ENCODE measurements at regions not wholly inside any gene's neighbourhood (a gene's known extent, or its start where the extent isn't known, plus 50 kb on each side); places are given as distances from the start of the nearest gene placed in this dataset.

GRCh38 chr5:3300726-3301125 lies 294.9 kb upstream of the IRX1 start:
- Mint-ChIP-seq H3K36me3 (peaks cover 0 to 4% (median 4%) of the 10 kb centered on the region in 3 donors), H3K27ac (no peak overlapping the region), H3K4me1 (no peaks in the 10 kb centered on the region), H3K27me3 (peaks cover 3 to 6% of the 10 kb centered on the region in 2 donors), H3K4me3 (no peak overlapping the region), H3K9me3 (peaks cover 4 to 12% (median 10%) of the 10 kb centered on the region in 5 donors)
- CTCF ChIA-PET: no interaction called here
- Histone ChIP-seq H3K9me3 (ENCODE audit: low read length) (no peaks in the 10 kb centered on the region), H3K36me3 (ENCODE audit: insufficient read depth, low read length) (no peaks in the 10 kb centered on the region), H3K4me3 (ENCODE audit: low read length) (no peak overlapping the region), H3K27ac (ENCODE audit: low read depth, low read length) (no peak overlapping the region), H3K27me3 (ENCODE audit: insufficient read depth, low read length, poor library complexity, severe bottlenecking) (no peaks in the 10 kb centered on the region), H3K4me1 (ENCODE audit: insufficient read depth, low read length) (no peaks in the 10 kb centered on the region)
- POLR2A ChIA-PET: no interaction called here
- DNase-seq: no peak

DNA sequence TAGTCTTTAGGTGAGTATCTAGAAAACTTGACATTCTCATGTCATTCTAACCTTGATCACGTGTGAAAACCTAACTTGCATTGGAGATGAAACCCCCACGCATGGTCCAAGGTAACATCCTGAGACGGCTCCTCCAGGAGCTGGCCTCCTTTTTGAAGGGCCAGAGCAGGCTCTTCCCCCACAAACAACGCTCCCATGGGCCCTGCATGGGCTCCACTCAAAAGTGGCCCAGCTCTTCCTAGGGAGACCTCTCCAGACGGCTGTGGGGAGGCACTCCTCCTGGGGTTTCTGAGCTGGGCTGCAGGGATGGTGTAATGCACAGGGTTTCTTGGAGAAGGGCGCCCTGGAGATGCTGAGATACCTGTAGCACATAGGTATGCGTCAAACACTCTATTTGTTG lies 296.2 kb upstream of the IRX1 start:
- Histone ChIP-seq H3K4me3 (ENCODE audit: low read length) (no peak overlapping the region), H3K4me1 (ENCODE audit: insufficient read depth, low read length) (no peaks in the 10 kb centered on the region), H3K27me3 (ENCODE audit: insufficient read depth, low read length, poor library complexity, severe bottlenecking) (no peaks in the 10 kb centered on the region), H3K9me3 (ENCODE audit: low read length) (no peaks in the 10 kb centered on the region), H3K36me3 (ENCODE audit: insufficient read depth, low read length) (no peaks in the 10 kb centered on the region), H3K27ac (ENCODE audit: low read depth, low read length) (no peak overlapping the region)
- no peak overlapping the region for H3K27ac Mint-ChIP-seq
- peaks cover 0 to 3% (median 0%) of the 10 kb centered on the region in 3 donors for H3K36me3 Mint-ChIP-seq
- DNase-seq: no peak
- POLR2A ChIA-PET: no interaction called here
- CTCF ChIA-PET: no interaction called here
- H3K27me3 Mint-ChIP-seq: peaks cover 3 to 6% of the 10 kb centered on the region in 2 donors
- H3K4me3 Mint-ChIP-seq: no peak overlapping the region
- peaks cover 2 to 13% (median 11%) of the 10 kb centered on the region in 5 donors for H3K9me3 Mint-ChIP-seq
- H3K4me1 Mint-ChIP-seq: no peaks in the 10 kb centered on the region

DNA sequence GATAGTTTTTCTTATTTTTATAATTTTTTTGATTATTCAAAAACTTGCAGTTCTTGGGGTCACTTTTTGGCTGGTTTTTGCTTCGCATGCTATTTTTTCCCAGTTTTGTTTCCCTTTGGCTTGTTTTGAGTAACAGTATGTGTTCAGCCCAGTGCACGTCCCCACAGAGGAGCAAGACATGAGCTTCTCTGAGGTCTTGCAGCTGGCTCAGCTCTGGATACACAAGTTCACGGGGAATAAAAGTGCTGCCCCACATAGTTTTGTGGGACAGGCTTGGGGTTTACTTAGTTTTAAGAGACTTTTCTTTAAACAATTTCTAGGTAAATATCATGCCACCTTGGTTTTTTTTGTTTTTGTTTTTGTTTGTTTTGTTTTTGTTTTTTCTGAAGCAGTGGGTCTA lies 297.8 kb upstream of the IRX1 start:
- Histone ChIP-seq H3K27ac (ENCODE audit: low read depth, low read length) (no peak overlapping the region), H3K4me3 (ENCODE audit: low read length) (no peak overlapping the region), H3K27me3 (ENCODE audit: insufficient read depth, low read length, poor library complexity, severe bottlenecking) (no peaks in the 10 kb centered on the region), H3K9me3 (ENCODE audit: low read length) (no peaks in the 10 kb centered on the region), H3K4me1 (ENCODE audit: insufficient read depth, low read length) (no peaks in the 10 kb centered on the region), H3K36me3 (ENCODE audit: insufficient read depth, low read length) (no peaks in the 10 kb centered on the region)
- POLR2A ChIA-PET: no interaction called here
- Mint-ChIP-seq H3K4me3 (no peak overlapping the region), H3K4me1 (no peaks in the 10 kb centered on the region), H3K27me3 (peaks cover 3 to 6% of the 10 kb centered on the region in 2 donors), H3K9me3 (peaks cover 2 to 17% (median 9%) of the 10 kb centered on the region in 5 donors), H3K36me3 (no peaks in the 10 kb centered on the region), H3K27ac (no peak overlapping the region)
- DNase-seq: no peak
- CTCF ChIA-PET: no interaction called here

DNA sequence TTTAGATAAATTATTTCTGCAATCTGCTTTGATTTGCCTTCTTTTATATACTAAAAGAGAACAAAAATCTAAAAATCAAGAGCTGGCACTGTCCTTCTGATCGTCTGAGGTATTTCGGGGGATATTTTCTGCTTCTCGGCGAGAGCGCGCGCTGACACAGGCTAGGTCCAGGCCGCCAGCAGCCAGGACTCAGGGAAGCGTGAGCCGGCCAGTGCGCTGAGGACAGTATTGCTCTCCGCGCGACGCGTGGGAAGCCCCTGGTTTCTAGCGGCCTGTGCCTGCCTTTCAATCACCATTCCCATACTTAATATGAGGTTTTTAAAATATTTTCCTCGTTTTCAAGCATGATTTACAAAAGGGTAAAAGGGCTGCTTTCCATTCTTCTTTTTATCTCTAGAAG lies 307.3 kb upstream of the IRX1 start:
- Histone ChIP-seq H3K4me1 (ENCODE audit: insufficient read depth, low read length) (no peaks in the 10 kb centered on the region), H3K36me3 (ENCODE audit: insufficient read depth, low read length) (no peaks in the 10 kb centered on the region), H3K27ac (ENCODE audit: low read depth, low read length) (no peak overlapping the region), H3K27me3 (ENCODE audit: insufficient read depth, low read length, poor library complexity, severe bottlenecking) (no peaks in the 10 kb centered on the region), H3K4me3 (ENCODE audit: low read length) (no peak overlapping the region), H3K9me3 (ENCODE audit: low read length) (no peaks in the 10 kb centered on the region)
- H3K36me3 Mint-ChIP-seq: no peaks in the 10 kb centered on the region
- DNase-seq: no peak
- POLR2A ChIA-PET: no interaction called here
- CTCF ChIA-PET: no interaction called here
- H3K27me3 Mint-ChIP-seq: no peaks in the 10 kb centered on the region
- H3K4me1 Mint-ChIP-seq: no peaks in the 10 kb centered on the region
- peaks cover 4 to 10% (median 7%) of the 10 kb centered on the region in 5 donors for H3K9me3 Mint-ChIP-seq
- H3K27ac Mint-ChIP-seq: no peak overlapping the region
- H3K4me3 Mint-ChIP-seq: no peak overlapping the region

GRCh38 chr5:3287516-3287915 lies 308.1 kb upstream of the IRX1 start:
- no peaks in the 10 kb centered on the region for H3K27me3 ChIP-seq (ENCODE audit: insufficient read depth, low read length, poor library complexity, severe bottlenecking)
- H3K9me3 ChIP-seq (ENCODE audit: low read length): no peaks in the 10 kb centered on the region
- Mint-ChIP-seq H3K4me3 (no peak overlapping the region), H3K27me3 (no peaks in the 10 kb centered on the region), H3K4me1 (no peaks in the 10 kb centered on the region), H3K36me3 (no peaks in the 10 kb centered on the region), H3K27ac (peak overlapping the region in 1 of 8 donors; percentile 93), H3K9me3 (peaks cover 4 to 9% (median 6%) of the 10 kb centered on the region in 5 donors)
- no peak for DNase-seq
- no peaks in the 10 kb centered on the region for H3K4me1 ChIP-seq (ENCODE audit: insufficient read depth, low read length)
- POLR2A ChIA-PET: no interaction called here
- CTCF ChIA-PET: no interaction called here
- H3K4me3 ChIP-seq (ENCODE audit: low read length): no peak overlapping the region
- no peaks in the 10 kb centered on the region for H3K36me3 ChIP-seq (ENCODE audit: insufficient read depth, low read length)
- no peak overlapping the region for H3K27ac ChIP-seq (ENCODE audit: low read depth, low read length)

GRCh38 chr5:3285621-3286020 lies 310.0 kb upstream of the IRX1 start:
- Histone ChIP-seq H3K9me3 (ENCODE audit: low read length) (no peaks in the 10 kb centered on the region), H3K27ac (ENCODE audit: low read depth, low read length) (no peak overlapping the region), H3K4me1 (ENCODE audit: insufficient read depth, low read length) (no peaks in the 10 kb centered on the region), H3K27me3 (ENCODE audit: insufficient read depth, low read length, poor library complexity, severe bottlenecking) (no peaks in the 10 kb centered on the region), H3K4me3 (ENCODE audit: low read length) (no peak overlapping the region), H3K36me3 (ENCODE audit: insufficient read depth, low read length) (no peaks in the 10 kb centered on the region)
- no peak for DNase-seq
- ChIA-PET POLR2A (no interaction called here), CTCF (no interaction called here)
- Mint-ChIP-seq H3K9me3 (peaks cover 4 to 13% (median 7%) of the 10 kb centered on the region in 5 donors), H3K27ac (no peak overlapping the region), H3K4me1 (no peaks in the 10 kb centered on the region), H3K4me3 (no peak overlapping the region), H3K36me3 (no peaks in the 10 kb centered on the region), H3K27me3 (no peaks in the 10 kb centered on the region)

GRCh38 chr5:3284506-3284905 lies 311.1 kb upstream of the IRX1 start:
- H3K36me3 Mint-ChIP-seq: no peaks in the 10 kb centered on the region
- H3K4me1 Mint-ChIP-seq: no peaks in the 10 kb centered on the region
- H3K27ac Mint-ChIP-seq: no peak overlapping the region
- Histone ChIP-seq H3K36me3 (ENCODE audit: insufficient read depth, low read length) (no peaks in the 10 kb centered on the region), H3K27me3 (ENCODE audit: insufficient read depth, low read length, poor library complexity, severe bottlenecking) (no peaks in the 10 kb centered on the region), H3K4me1 (ENCODE audit: insufficient read depth, low read length) (no peaks in the 10 kb centered on the region), H3K4me3 (ENCODE audit: low read length) (no peak overlapping the region), H3K27ac (ENCODE audit: low read depth, low read length) (no peak overlapping the region), H3K9me3 (ENCODE audit: low read length) (no peaks in the 10 kb centered on the region)
- no peak overlapping the region for H3K4me3 Mint-ChIP-seq
- ChIA-PET CTCF (no interaction called here), POLR2A (no interaction called here)
- no peak for DNase-seq
- H3K27me3 Mint-ChIP-seq: no peaks in the 10 kb centered on the region
- peaks cover 3 to 17% (median 7%) of the 10 kb centered on the region in 5 donors for H3K9me3 Mint-ChIP-seq

DNA sequence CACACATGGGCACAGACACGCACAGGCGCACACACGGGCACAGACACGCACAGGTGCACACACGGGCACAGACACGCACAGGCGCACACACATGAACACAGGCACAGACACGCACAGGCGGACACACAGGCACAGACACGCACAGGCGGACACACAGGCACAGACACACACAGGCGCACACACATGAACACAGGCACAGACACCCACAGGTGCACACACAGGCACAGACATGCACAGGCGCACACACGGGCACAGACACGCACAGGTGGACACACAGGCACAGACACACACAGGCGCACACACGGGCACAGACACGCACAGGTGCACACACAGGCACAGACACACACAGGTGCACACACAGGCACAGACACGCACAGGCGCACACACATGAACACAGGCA lies 312.8 kb upstream of the IRX1 start:
- DNase-seq: no peak
- Mint-ChIP-seq H3K4me1 (no peaks in the 10 kb centered on the region), H3K4me3 (no peak overlapping the region), H3K27me3 (no peaks in the 10 kb centered on the region), H3K27ac (no peak overlapping the region), H3K9me3 (peaks cover 3 to 19% (median 7%) of the 10 kb centered on the region in 5 donors), H3K36me3 (no peaks in the 10 kb centered on the region)
- no peaks in the 10 kb centered on the region for H3K36me3 ChIP-seq (ENCODE audit: insufficient read depth, low read length)
- no peaks in the 10 kb centered on the region for H3K27me3 ChIP-seq (ENCODE audit: insufficient read depth, low read length, poor library complexity, severe bottlenecking)
- no peak overlapping the region for H3K27ac ChIP-seq (ENCODE audit: low read depth, low read length)
- ChIA-PET CTCF (no interaction called here), POLR2A (no interaction called here)
- H3K4me1 ChIP-seq (ENCODE audit: insufficient read depth, low read length): no peaks in the 10 kb centered on the region
- no peak overlapping the region for H3K4me3 ChIP-seq (ENCODE audit: low read length)
- no peaks in the 10 kb centered on the region for H3K9me3 ChIP-seq (ENCODE audit: low read length)

GRCh38 chr5:3281366-3281765 lies 314.3 kb upstream of the IRX1 start:
- Histone ChIP-seq H3K4me3 (ENCODE audit: low read length) (no peak overlapping the region), H3K27me3 (ENCODE audit: insufficient read depth, low read length, poor library complexity, severe bottlenecking) (no peaks in the 10 kb centered on the region), H3K36me3 (ENCODE audit: insufficient read depth, low read length) (no peaks in the 10 kb centered on the region), H3K4me1 (ENCODE audit: insufficient read depth, low read length) (no peaks in the 10 kb centered on the region), H3K27ac (ENCODE audit: low read depth, low read length) (no peak overlapping the region), H3K9me3 (ENCODE audit: low read length) (no peaks in the 10 kb centered on the region)
- peaks cover 3 to 23% (median 7%) of the 10 kb centered on the region in 5 donors for H3K9me3 Mint-ChIP-seq
- DNase-seq: no peak
- H3K27me3 Mint-ChIP-seq: no peaks in the 10 kb centered on the region
- ChIA-PET CTCF (no interaction called here), POLR2A (no interaction called here)
- H3K4me1 Mint-ChIP-seq: no peaks in the 10 kb centered on the region
- no peak overlapping the region for H3K4me3 Mint-ChIP-seq
- H3K27ac Mint-ChIP-seq: no peak overlapping the region
- no peaks in the 10 kb centered on the region for H3K36me3 Mint-ChIP-seq

All from CD8-positive, alpha-beta memory T cell (primary cell).